A549 (cell line): ENCODE measurements at regions not wholly inside any gene's neighbourhood (a gene's known extent, or its start where the extent isn't known, plus 50 kb on each side); places are given as distances from the start of the nearest gene placed in this dataset.

Source experiments
- ATAC-seq, 2 experiments: fragments of 200-7000 bp in 1 of 2; fragments of >200 bp in 1 of 2; cut with Nextera tagmentation in 1 of 2; cut with Tn5 transposase in 1 of 2; 3 replicates each; pipeline versions ENCODE4 v1.8.0 to v1.9.1; 2018 to 2020; ENCODE audit warnings: mild to moderate bottlenecking in 1 of 2, moderate library complexity in 1 of 2
- CTCF ChIA-PET: fragments of 300-600 bp; sonication (Branson Sonifier 250); formaldehyde crosslinking; extraction: SDS; loops from one replicate; lab custom pipeline; 2021; ENCODE audit warnings: antibody characterized with exemption, inconsistent platforms; lab: Yijun Ruan, JAX
- POLR2A ChIA-PET: fragments of 350-600 bp; formaldehyde crosslinking; extraction: SDS; loops from one replicate; lab custom pipeline; 2021; ENCODE audit warnings: antibody characterized with exemption, inconsistent platforms; lab: Yijun Ruan, JAX
- DNase-seq, 2 experiments: peaks; one replicate each; pipeline versions ENCODE4 v3.0.0 to v3.0.0-alpha.2; 2011 to 2016; ENCODE audit warnings: low read depth in 1 of 2, low spot score in 1 of 2
- FAIRE-seq: peaks from 2 replicates; lab custom pipeline; 2011; peaks lifted over from hg19 to GRCh38; lab: Jason Lieb, UNC
- H3K27ac ChIP-seq, 2 experiments: fragments of >200 bp; sonication (Bioruptor Twin); formaldehyde crosslinking; 3 replicates each; pipeline ENCODE4 v1.5.1; 2016 to 2017
- H3K4me1 ChIP-seq: fragments of >200 bp; sonication (Bioruptor Twin); formaldehyde crosslinking; 3 replicates; pipeline ENCODE4 v1.6.1; 2016
- H3K4me2 ChIP-seq: fragments of >200 bp; sonication (Bioruptor Twin); formaldehyde crosslinking; 3 replicates; pipeline ENCODE4 v1.6.1; 2016
- H3K4me3 ChIP-seq: fragments of >200 bp; sonication (Bioruptor Twin); formaldehyde crosslinking; 3 replicates; pipeline ENCODE4 v1.5.1; 2016
- H3K9me3 ChIP-seq: fragments of >200 bp; sonication (Bioruptor Twin); formaldehyde crosslinking; 3 replicates; pipeline ENCODE4 v1.6.1; 2016
- CBX2 ChIP-seq: fragments of 200-600 bp; sonication (generic); IDR thresholded peaks from 2 replicates; pipeline ENCODE4 v1.6.1; 2016; ENCODE audit warnings: low read depth, mild to moderate bottlenecking, borderline replicate concordance
- CBX8 ChIP-seq: fragments of 200-600 bp; sonication (generic); IDR thresholded peaks from 2 replicates; pipeline ENCODE4 v1.6.1; 2016
- EHF ChIP-seq: fragments of 250-450 bp; sonication (Bioruptor Pico); IDR thresholded peaks from 2 replicates; pipeline ENCODE4 v1.5.0; 2020; ENCODE audit warnings: mild to moderate bottlenecking
- EP300 ChIP-seq, 2 experiments: fragments of >200 bp; sonication (Bioruptor Twin); formaldehyde crosslinking; IDR thresholded peaks; 2 replicates in 1 of 2; 3 replicates in 1 of 2; pipeline ENCODE4 v1.6.1; 2016 to 2017
- ESRRA ChIP-seq: fragments of 150-350 bp; IDR thresholded peaks from 2 replicates; pipeline ENCODE4 v1.6.1; 2014; ENCODE audit warnings: mild to moderate bottlenecking, low read length, borderline replicate concordance
- FOSL2 ChIP-seq, 2 experiments: fragments of 450-650 bp in 1 of 2; fragments of >200 bp in 1 of 2; sonication (Bioruptor Twin) in 1 of 2; formaldehyde crosslinking; IDR thresholded peaks; 2 replicates each; pipeline versions ENCODE4 v1.5.0 to v1.6.1; 2016 to 2020; ENCODE audit warnings: mild to moderate bottlenecking in 1 of 2, moderate library complexity in 1 of 2
- FOXS1 ChIP-seq: fragments of 250-450 bp; sonication (Bioruptor Pico); IDR thresholded peaks from 2 replicates; pipeline ENCODE4 v1.5.0; 2020; ENCODE audit warnings: mild to moderate bottlenecking, moderate library complexity
- HDAC2 ChIP-seq: fragments of 200-600 bp; sonication (generic); IDR thresholded peaks from 2 replicates; pipeline ENCODE4 v1.6.1; 2016
- HOXB5 ChIP-seq: fragments of 250-450 bp; sonication (Bioruptor Pico); IDR thresholded peaks from 2 replicates; pipeline ENCODE4 v1.5.0; 2020; ENCODE audit warnings: mild to moderate bottlenecking, moderate library complexity
- PHF8 ChIP-seq: fragments of 200-600 bp; sonication (generic); IDR thresholded peaks from 2 replicates; pipeline ENCODE4 v1.6.1; 2016; ENCODE audit warnings: low read depth, mild to moderate bottlenecking, antibody characterized with exemption, moderate library complexity, borderline replicate concordance
- POLR2AphosphoS2 ChIP-seq: conservative IDR thresholded peaks from 2 replicates; pipeline ENCODE4 v1.6.1; 2012; ENCODE audit warnings: low read length, improper control_type of control experiment, inconsistent platforms
- RAD21 ChIP-seq, 2 experiments: fragments of >200 bp in 1 of 2; sonication (Bioruptor Twin) in 1 of 2; formaldehyde crosslinking in 1 of 2; IDR thresholded peaks in 1 of 2; conservative IDR thresholded peaks in 1 of 2; 2 replicates in 1 of 2; 3 replicates in 1 of 2; pipeline ENCODE4 v1.6.1; 2012 to 2018; ENCODE audit warnings: inconsistent platforms in 1 of 2
- RCOR1 ChIP-seq: fragments of 150-350 bp; IDR thresholded peaks from 2 replicates; pipeline ENCODE4 v1.6.1; 2014; ENCODE audit warnings: antibody characterized with exemption, low read length, low read depth
- RNF2 ChIP-seq: fragments of 200-600 bp; sonication (generic); IDR thresholded peaks from 2 replicates; pipeline ENCODE4 v1.6.1; 2016; ENCODE audit warnings: low read depth, mild to moderate bottlenecking, antibody characterized with exemption, moderate library complexity, borderline replicate concordance
- SMC3 ChIP-seq: fragments of >200 bp; sonication (Bioruptor Twin); formaldehyde crosslinking; IDR thresholded peaks from 3 replicates; pipeline ENCODE4 v1.6.1; 2018; ENCODE audit warnings: inconsistent platforms
- TFCP2L1 ChIP-seq: fragments of 250-450 bp; sonication (Bioruptor Pico); IDR thresholded peaks from 2 replicates; pipeline ENCODE4 v1.5.0; 2021; ENCODE audit warnings: mild to moderate bottlenecking
- TP53 ChIP-seq: fragments of 250-450 bp; sonication (Bioruptor Pico); IDR thresholded peaks from 2 replicates; pipeline ENCODE4 v1.5.0; 2021; ENCODE audit warnings: mild to moderate bottlenecking, moderate library complexity
- ZNF302 ChIP-seq: fragments of 250-450 bp; sonication (Bioruptor Pico); IDR thresholded peaks from 2 replicates; pipeline ENCODE4 v1.9.0; 2021; ENCODE audit warnings: inconsistent platforms, mild to moderate bottlenecking, moderate library complexity
- ZSCAN20 ChIP-seq: fragments of 250-450 bp; sonication (Bioruptor Pico); IDR thresholded peaks from 2 replicates; pipeline ENCODE4 v1.8.0; 2022; ENCODE audit warnings: mild to moderate bottlenecking, moderate library complexity
- WGBS: methylation state at CpG from one replicate; pipeline ENCODE4 v1.1.6; 2017; ENCODE audit errors: missing lambda C conversion rate; 5-methylcytosine and 5-hydroxymethylcytosine counted together
- TF ChIP-seq, protein P1 (sequence below): IDR thresholded peaks from 2 replicates; pipeline ENCODE4 v1.6.1; 2012
- TF ChIP-seq, protein P2 (sequence below): fragments of >200 bp; sonication (Bioruptor Twin); formaldehyde crosslinking; IDR thresholded peaks from 3 replicates; pipeline ENCODE4 v1.6.1; 2016
- TF ChIP-seq, protein P3 (sequence below): fragments of >200 bp; sonication (Bioruptor Twin); formaldehyde crosslinking; IDR thresholded peaks from 2 replicates; pipeline ENCODE4 v1.6.1; 2016
- TF ChIP-seq, protein P4 (sequence below): fragments of >200 bp; sonication (Bioruptor Twin); formaldehyde crosslinking; IDR thresholded peaks from 3 replicates; pipeline ENCODE4 v1.5.1; 2016

DNA sequence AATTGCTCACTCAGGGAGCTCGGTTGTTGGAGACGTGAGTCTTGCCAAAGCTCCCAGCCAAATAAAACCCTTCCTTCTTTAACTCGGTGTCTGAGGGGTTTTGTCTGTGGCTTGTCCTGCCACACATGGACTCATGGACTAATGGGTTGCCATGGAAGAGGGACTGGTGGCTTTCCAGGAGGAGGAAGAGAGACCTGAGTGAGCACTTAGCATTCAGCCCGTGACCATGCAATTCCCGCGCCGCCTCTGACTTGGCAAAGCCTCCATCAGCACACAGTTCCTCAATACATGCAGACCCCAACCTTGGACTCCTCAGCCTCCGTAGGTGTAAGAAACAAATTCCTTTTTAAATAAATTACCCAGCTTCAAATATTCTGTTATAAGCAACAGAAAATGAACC is 57.3 kb upstream of the TMEM18 start:
- TF ChIP-seq, protein P1, sequence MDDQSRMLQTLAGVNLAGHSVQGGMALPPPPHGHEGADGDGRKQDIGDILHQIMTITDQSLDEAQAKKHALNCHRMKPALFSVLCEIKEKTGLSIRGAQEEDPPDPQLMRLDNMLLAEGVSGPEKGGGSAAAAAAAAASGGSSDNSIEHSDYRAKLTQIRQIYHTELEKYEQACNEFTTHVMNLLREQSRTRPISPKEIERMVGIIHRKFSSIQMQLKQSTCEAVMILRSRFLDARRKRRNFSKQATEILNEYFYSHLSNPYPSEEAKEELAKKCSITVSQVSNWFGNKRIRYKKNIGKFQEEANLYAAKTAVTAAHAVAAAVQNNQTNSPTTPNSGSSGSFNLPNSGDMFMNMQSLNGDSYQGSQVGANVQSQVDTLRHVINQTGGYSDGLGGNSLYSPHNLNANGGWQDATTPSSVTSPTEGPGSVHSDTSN, result no peak
- TF ChIP-seq FOSL2 (IDR thresholded peaks at IDR 0.05), result no peak
- no peak for TF ChIP-seq FOSL2 (CRISPR knock-in tag; IDR thresholded peaks at IDR 0.05)
- no peak for TF ChIP-seq HDAC2
- TF ChIP-seq ZNF302 (CRISPR knock-in tag), result no peak
- no peak for TF ChIP-seq FOXS1 (CRISPR knock-in tag)
- no peak for TF ChIP-seq CBX8
- TF ChIP-seq RNF2, result no peak
- no peak for TF ChIP-seq ZSCAN20
- no peak for TF ChIP-seq HOXB5 (CRISPR knock-in tag)
- no peak for TF ChIP-seq ESRRA
- no peak for TF ChIP-seq RAD21 (conservative IDR thresholded peaks at IDR 0.05 in 1 of 2, IDR thresholded peaks at IDR 0.05 in 1 of 2)
- no peaks in the 10 kb centered on the region for H3K9me3 ChIP-seq
- peaks cover under 1% of the 10 kb centered on the region; the same call in 1 of the 3 replicates for H3K4me1 ChIP-seq
- CTCF ChIA-PET, result interaction anchor here (7.6 kb wide), 1 partner anchor 19 kb away, joined by 38 read pairs; no protein-coding TSS in a partner anchor
- H3K4me2 ChIP-seq, result no peak overlapping the region
- ATAC-seq (no peak), FAIRE-seq (no peak), DNase-seq (no peak)
- H3K4me3 ChIP-seq, result no peak overlapping the region
- 82% methylated on average over 8 of the region's 8 CpGs for WGBS
- POLR2A ChIA-PET, result no interaction called here
- no peak overlapping the region for H3K27ac ChIP-seq

DNA sequence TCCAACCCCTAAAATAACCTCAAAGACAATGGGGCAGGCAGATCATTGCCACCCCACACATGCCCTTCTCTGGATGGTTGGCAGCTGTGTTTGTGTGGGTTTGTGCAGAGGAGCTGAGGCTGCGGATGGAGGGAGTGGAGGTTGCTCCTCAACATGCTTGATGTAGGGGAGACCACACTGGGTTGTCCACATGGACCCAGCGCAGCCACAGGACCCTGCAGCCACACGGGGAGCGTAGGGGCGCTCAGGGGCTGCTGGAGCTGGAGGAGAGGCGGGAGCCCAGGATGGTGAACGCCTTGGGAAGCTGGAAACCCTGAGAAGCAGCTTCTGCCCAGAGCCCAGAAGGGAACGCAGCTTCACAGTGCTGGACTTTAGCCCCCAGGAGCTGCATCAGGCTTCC is 56.3 kb upstream of the TMEM18 start:
- no peak for TF ChIP-seq FOSL2 (IDR thresholded peaks at IDR 0.05)
- TF ChIP-seq FOSL2 (CRISPR knock-in tag; IDR thresholded peaks at IDR 0.05), result no peak
- no peak for TF ChIP-seq PHF8
- no peak for TF ChIP-seq SMC3
- TF ChIP-seq TFCP2L1 (CRISPR knock-in tag), result no peak
- no peak for TF ChIP-seq EHF (CRISPR knock-in tag)
- no peak for TF ChIP-seq HDAC2
- no peak for TF ChIP-seq POLR2AphosphoS2
- TF ChIP-seq CBX2, result no peak
- no peak for TF ChIP-seq RAD21 (conservative IDR thresholded peaks at IDR 0.05 in 1 of 2, IDR thresholded peaks at IDR 0.05 in 1 of 2)
- TF ChIP-seq, protein P1, result no peak
- TF ChIP-seq, protein P2, sequence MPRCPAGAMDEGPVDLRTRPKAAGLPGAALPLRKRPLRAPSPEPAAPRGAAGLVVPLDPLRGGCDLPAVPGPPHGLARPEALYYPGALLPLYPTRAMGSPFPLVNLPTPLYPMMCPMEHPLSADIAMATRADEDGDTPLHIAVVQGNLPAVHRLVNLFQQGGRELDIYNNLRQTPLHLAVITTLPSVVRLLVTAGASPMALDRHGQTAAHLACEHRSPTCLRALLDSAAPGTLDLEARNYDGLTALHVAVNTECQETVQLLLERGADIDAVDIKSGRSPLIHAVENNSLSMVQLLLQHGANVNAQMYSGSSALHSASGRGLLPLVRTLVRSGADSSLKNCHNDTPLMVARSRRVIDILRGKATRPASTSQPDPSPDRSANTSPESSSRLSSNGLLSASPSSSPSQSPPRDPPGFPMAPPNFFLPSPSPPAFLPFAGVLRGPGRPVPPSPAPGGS, result no peak
- TF ChIP-seq RCOR1, result no peak
- TF ChIP-seq, protein P3, sequence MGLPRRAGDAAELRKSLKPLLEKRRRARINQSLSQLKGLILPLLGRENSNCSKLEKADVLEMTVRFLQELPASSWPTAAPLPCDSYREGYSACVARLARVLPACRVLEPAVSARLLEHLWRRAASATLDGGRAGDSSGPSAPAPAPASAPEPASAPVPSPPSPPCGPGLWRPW, result no peak
- TF ChIP-seq EP300 (IDR thresholded peaks at IDR 0.05), result no peak
- no peak for TF ChIP-seq TP53 (CRISPR knock-in tag)
- TF ChIP-seq, protein P4, sequence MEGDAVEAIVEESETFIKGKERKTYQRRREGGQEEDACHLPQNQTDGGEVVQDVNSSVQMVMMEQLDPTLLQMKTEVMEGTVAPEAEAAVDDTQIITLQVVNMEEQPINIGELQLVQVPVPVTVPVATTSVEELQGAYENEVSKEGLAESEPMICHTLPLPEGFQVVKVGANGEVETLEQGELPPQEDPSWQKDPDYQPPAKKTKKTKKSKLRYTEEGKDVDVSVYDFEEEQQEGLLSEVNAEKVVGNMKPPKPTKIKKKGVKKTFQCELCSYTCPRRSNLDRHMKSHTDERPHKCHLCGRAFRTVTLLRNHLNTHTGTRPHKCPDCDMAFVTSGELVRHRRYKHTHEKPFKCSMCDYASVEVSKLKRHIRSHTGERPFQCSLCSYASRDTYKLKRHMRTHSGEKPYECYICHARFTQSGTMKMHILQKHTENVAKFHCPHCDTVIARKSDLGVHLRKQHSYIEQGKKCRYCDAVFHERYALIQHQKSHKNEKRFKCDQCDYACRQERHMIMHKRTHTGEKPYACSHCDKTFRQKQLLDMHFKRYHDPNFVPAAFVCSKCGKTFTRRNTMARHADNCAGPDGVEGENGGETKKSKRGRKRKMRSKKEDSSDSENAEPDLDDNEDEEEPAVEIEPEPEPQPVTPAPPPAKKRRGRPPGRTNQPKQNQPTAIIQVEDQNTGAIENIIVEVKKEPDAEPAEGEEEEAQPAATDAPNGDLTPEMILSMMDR, result no peak
- no peaks in the 10 kb centered on the region for H3K9me3 ChIP-seq
- H3K27ac ChIP-seq, result no peak overlapping the region
- no peaks in the 10 kb centered on the region for H3K4me1 ChIP-seq
- DNase-seq, result no peak
- 63% methylated on average over 8 of the region's 8 CpGs for WGBS
- peak; percentile 22 to 54; a peak in 4 of 6 replicates for ATAC-seq
- POLR2A ChIA-PET, result no interaction called here
- CTCF ChIA-PET, result interaction anchor here (0.5 to 7.6 kb wide), 2 partner anchors 18 to 316 kb away, joined by 3 to 38 read pairs; no protein-coding TSS in a partner anchor
- no peak overlapping the region for H3K4me2 ChIP-seq
- H3K4me3 ChIP-seq, result no peak overlapping the region
- no peak for FAIRE-seq
